ENCODE measurements at regions not wholly inside any gene's neighbourhood (a gene's known extent, or its start where the extent isn't known, plus 50 kb on each side); places are given as distances from the start of the nearest gene placed in this dataset.

DNA sequence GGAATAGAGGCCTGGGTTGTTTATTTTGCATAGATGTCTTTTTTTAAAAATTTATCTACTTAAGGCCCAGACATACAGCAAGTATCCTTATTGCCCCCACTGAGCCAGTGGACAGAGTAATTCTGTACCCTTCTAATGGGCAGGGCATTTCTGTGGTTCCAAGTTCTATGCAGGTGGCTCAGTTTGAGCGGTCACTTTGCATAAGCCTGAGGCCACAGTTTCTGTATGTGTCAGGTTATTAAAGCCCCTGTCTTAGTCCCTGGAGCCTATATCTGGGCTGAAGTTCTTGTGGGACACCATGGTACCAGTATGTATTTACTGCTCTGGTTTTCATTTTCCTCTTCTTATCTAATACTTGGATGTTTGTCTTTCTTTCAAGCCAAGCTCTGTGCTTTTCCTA lies 168.8 kb downstream of the MID1IP1 start:
- TF ChIP-seq MCM7 (IDR thresholded peaks at IDR 0.05), result no peak
- TF ChIP-seq, protein P1, sequence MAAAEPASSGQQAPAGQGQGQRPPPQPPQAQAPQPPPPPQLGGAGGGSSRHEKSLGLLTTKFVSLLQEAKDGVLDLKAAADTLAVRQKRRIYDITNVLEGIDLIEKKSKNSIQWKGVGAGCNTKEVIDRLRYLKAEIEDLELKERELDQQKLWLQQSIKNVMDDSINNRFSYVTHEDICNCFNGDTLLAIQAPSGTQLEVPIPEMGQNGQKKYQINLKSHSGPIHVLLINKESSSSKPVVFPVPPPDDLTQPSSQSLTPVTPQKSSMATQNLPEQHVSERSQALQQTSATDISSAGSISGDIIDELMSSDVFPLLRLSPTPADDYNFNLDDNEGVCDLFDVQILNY (CRISPR knock-in tag; IDR thresholded peaks at IDR 0.05), result no peak
- no peak for TF ChIP-seq JUNB (CRISPR knock-in tag; conservative IDR thresholded peaks at IDR 0.05)
- TF ChIP-seq GATAD2A (IDR thresholded peaks at IDR 0.05), result no peak
- TF ChIP-seq SMC3 (conservative IDR thresholded peaks at IDR 0.05; ENCODE audit: insufficient read depth, low read depth, low read length), result no peak
- TF ChIP-seq GABPA (tag; conservative IDR thresholded peaks at IDR 0.05; ENCODE audit: low read depth), result no peak
- no peak for TF ChIP-seq ATF1 (CRISPR knock-in tag; IDR thresholded peaks at IDR 0.05)
- no peak for TF ChIP-seq ATF1 (tag; IDR thresholded peaks at IDR 0.05)
- TF ChIP-seq MYBL2 (IDR thresholded peaks at IDR 0.05; ENCODE audit: low read depth), result no peak
- no peak for TF ChIP-seq MYBL2 (CRISPR knock-in tag; IDR thresholded peaks at IDR 0.05; ENCODE audit: borderline replicate concordance)
- TF ChIP-seq HMG20A (CRISPR knock-in tag; conservative IDR thresholded peaks at IDR 0.05), result no peak
